ENCODE measurements at regions not wholly inside any gene's neighbourhood (a gene's known extent, or its start where the extent isn't known, plus 50 kb on each side); places are given as distances from the start of the nearest gene placed in this dataset.

- TF ChIP-seq CTCF (IDR thresholded peaks at IDR 0.05; ENCODE audit: insufficient read depth, low read length) (no peak), REST (IDR thresholded peaks at IDR 0.05; ENCODE audit: insufficient replicate concordance, low read depth) (no peak), POLR2AphosphoS5 (IDR thresholded peaks at IDR 0.05; ENCODE audit: low read depth) (no peak), SPI1 (IDR thresholded peaks at IDR 0.05; ENCODE audit: borderline replicate concordance, low read depth) (no peak)
Observed at GRCh38 chr1:162996261-162996660, 72.9 kb upstream of the RGS4 start.
